ENCODE measurements at regions not wholly inside any gene's neighbourhood (a gene's known extent, or its start where the extent isn't known, plus 50 kb on each side); places are given as distances from the start of the nearest gene placed in this dataset.

DNA sequence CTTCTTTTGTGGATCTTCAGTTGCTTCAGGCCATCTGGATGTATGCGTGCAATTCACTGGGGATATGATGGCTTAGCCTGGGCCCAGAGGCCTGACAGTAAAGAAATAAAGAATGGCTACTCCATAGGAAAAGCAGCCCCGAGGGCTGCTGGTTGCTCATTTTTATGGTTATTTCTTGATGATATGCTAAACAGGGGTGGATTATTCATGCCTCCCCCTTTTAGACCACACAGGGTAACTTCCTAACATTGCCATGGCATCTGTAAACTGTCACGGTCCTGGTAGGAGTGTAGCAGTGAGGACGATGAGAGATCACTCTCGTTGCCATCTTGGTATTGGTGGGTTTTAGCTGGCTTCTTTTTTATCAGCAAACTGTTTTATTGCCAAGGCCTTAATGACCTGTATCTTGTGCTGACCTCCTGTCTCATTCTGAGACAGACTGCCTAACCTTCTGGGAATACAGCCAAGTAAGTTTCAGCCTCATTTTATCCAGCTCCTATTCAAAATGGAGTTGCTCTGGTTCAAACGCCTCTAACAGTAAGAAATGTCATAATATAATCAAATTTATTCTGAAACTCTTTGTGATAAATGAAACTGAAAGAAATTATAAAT is 60.5 kb downstream of the DSEL start (continued):
- TF ChIP-seq, protein P1, sequence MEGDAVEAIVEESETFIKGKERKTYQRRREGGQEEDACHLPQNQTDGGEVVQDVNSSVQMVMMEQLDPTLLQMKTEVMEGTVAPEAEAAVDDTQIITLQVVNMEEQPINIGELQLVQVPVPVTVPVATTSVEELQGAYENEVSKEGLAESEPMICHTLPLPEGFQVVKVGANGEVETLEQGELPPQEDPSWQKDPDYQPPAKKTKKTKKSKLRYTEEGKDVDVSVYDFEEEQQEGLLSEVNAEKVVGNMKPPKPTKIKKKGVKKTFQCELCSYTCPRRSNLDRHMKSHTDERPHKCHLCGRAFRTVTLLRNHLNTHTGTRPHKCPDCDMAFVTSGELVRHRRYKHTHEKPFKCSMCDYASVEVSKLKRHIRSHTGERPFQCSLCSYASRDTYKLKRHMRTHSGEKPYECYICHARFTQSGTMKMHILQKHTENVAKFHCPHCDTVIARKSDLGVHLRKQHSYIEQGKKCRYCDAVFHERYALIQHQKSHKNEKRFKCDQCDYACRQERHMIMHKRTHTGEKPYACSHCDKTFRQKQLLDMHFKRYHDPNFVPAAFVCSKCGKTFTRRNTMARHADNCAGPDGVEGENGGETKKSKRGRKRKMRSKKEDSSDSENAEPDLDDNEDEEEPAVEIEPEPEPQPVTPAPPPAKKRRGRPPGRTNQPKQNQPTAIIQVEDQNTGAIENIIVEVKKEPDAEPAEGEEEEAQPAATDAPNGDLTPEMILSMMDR (IDR thresholded peaks at IDR 0.05; ENCODE audit: control extremely low read depth in 1 of 3, insufficient read depth in 1 of 3, low read depth in 1 of 3, low read length in 3 of 3), result no peak
- TF ChIP-seq, protein P2, sequence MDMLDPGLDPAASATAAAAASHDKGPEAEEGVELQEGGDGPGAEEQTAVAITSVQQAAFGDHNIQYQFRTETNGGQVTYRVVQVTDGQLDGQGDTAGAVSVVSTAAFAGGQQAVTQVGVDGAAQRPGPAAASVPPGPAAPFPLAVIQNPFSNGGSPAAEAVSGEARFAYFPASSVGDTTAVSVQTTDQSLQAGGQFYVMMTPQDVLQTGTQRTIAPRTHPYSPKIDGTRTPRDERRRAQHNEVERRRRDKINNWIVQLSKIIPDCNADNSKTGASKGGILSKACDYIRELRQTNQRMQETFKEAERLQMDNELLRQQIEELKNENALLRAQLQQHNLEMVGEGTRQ (IDR thresholded peaks at IDR 0.05; ENCODE audit: low read length), result no peak
- no peak for TF ChIP-seq SIRT6 (IDR thresholded peaks at IDR 0.05; ENCODE audit: low read length)
- TF ChIP-seq POLR2A (IDR thresholded peaks at IDR 0.05; ENCODE audit: control extremely low read depth in 1 of 2, low read depth in 2 of 2, low read length in 2 of 2), result no peak
- TF ChIP-seq RNF2 (IDR thresholded peaks at IDR 0.05; ENCODE audit: borderline replicate concordance, low read depth, low read length, missing control alignments, poor library complexity, severe bottlenecking), result no peak
- TF ChIP-seq TEAD4 (IDR thresholded peaks at IDR 0.05; ENCODE audit: low read depth, low read length), result no peak
- TF ChIP-seq, protein P3, sequence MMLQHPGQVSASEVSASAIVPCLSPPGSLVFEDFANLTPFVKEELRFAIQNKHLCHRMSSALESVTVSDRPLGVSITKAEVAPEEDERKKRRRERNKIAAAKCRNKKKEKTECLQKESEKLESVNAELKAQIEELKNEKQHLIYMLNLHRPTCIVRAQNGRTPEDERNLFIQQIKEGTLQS (IDR thresholded peaks at IDR 0.05; ENCODE audit: insufficient read depth, low read depth, low read length), result no peak

Measured in H1 (cell line).